Spleen (tissue), 7 donors: ENCODE measurements at regions not wholly inside any gene's neighbourhood (a gene's known extent, or its start where the extent isn't known, plus 50 kb on each side); places are given as distances from the start of the nearest gene placed in this dataset.

Experiments used
- POLR2A ChIP-seq, 3 donors: fragments of 450-650 bp; IDR thresholded peaks; one replicate each; pipeline ENCODE4 v1.5.1; 2017; ENCODE audit warnings: antibody characterized with exemption in 3 of 3, mild to moderate bottlenecking in 1 of 3
- TF ChIP-seq, protein P1 (sequence below), 11 experiments: fragments of 200-600 bp in 7 of 11; fragments of 450-650 bp in 4 of 11; sonication (generic) in 4 of 11; IDR thresholded peaks in 8 of 11; conservative IDR thresholded peaks in 3 of 11; 1 replicate in 7 of 11; 2 replicates in 4 of 11; pipeline versions ENCODE4 v1.4.0 to v1.8.0; 2016 to 2021; ENCODE audit warnings: antibody characterized with exemption in 11 of 11, inconsistent platforms in 4 of 11, mild to moderate bottlenecking in 1 of 11
- donor health status: DM: no; HTN: no; CAD: no; lungs with moderate emphysema.
- donor health status: DM: no; HTN: no; CAD: no.
- donor health status: DM: no; HTN: no; CAD: no.

DNA sequence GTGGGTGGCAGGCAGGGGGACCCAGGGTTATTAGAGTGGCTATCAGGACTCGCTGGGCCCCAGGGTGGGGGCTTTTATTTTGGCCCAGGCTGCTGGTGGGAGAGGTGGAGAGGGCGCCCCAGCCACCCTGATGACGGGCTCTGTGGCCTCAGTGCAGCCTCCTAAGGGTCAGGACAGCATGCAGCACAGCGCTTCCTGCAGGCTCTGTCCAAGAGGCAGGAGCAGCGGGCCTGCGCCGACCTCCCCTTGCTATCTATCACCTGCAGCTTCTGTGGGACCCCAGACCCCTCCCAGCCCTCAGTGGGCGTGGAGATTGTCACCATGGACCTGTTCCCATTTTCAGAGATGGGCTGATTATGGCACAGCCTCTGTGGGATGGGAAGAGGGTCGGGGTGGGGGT is 54.3 kb upstream of the PPARA start:
- no peak for TF ChIP-seq POLR2A (IDR thresholded peaks at IDR 0.05)
- TF ChIP-seq, protein P1, sequence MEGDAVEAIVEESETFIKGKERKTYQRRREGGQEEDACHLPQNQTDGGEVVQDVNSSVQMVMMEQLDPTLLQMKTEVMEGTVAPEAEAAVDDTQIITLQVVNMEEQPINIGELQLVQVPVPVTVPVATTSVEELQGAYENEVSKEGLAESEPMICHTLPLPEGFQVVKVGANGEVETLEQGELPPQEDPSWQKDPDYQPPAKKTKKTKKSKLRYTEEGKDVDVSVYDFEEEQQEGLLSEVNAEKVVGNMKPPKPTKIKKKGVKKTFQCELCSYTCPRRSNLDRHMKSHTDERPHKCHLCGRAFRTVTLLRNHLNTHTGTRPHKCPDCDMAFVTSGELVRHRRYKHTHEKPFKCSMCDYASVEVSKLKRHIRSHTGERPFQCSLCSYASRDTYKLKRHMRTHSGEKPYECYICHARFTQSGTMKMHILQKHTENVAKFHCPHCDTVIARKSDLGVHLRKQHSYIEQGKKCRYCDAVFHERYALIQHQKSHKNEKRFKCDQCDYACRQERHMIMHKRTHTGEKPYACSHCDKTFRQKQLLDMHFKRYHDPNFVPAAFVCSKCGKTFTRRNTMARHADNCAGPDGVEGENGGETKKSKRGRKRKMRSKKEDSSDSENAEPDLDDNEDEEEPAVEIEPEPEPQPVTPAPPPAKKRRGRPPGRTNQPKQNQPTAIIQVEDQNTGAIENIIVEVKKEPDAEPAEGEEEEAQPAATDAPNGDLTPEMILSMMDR (IDR thresholded peaks at IDR 0.05 in 8 of 11, conservative IDR thresholded peaks at IDR 0.05 in 3 of 11): no peak
